ENCODE measurements at regions not wholly inside any gene's neighbourhood (a gene's known extent, or its start where the extent isn't known, plus 50 kb on each side); places are given as distances from the start of the nearest gene placed in this dataset.

DNA sequence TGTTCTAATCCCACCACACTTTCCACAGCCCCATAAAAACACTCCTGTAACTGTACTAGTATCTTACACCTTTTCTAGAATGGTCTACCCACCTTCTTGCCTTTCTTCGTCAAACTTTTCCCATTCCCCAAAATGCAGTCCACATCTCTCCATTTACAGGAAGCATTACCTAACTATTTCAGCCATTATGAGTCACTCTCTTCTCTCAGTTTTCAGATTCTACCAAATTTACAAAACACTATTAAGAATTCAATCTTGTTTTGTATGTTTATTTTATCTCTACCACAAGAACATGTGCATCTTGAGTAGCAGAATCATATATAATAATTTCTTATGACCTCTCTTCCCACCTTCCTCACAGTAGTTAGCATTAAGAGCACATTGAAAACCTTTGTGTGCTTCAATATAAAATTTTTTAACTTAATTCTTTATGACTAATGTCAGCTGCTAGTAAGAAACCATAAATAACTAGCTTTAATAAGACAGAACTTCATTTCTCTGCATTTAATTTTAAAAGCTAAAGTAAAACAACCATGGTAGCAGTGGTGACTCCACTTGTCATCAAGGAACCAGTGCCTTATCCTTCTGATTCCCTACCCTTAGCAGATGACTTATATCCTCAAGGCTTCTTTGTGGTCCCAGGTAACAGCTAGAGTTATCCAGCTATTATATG lies 56.6 kb upstream of the MAP2 start:
- Histone ChIP-seq H3K9ac (ENCODE audit: low read length) (no peak overlapping the region), H3K4me3 (ENCODE audit: low read length) (no peak overlapping the region), H2AFZ (ENCODE audit: low read depth, low read length) (no peak overlapping the region), H4K20me1 (ENCODE audit: insufficient read depth) (no peaks in the 10 kb centered on the region), H3K27ac (ENCODE audit: low read length) (no peak overlapping the region), H3K9me2 (ENCODE audit: insufficient read depth, low read length) (no peaks in the 10 kb centered on the region), H3K36me3 (ENCODE audit: insufficient read depth, low read length) (no peaks in the 10 kb centered on the region), H3K4me2 (ENCODE audit: low read length) (no peak overlapping the region), H3K9me3 (ENCODE audit: low read length) (no peaks in the 10 kb centered on the region), H3K79me2 (replicated peaks; ENCODE audit: insufficient read depth, low read length) (no peaks in the 10 kb centered on the region), H3K27me3 (ENCODE audit: insufficient read depth, low read depth, low read length) (no peaks in the 10 kb centered on the region), H3F3A (ENCODE audit: insufficient read depth, low read length, poor library complexity, severe bottlenecking) (no peaks in the 10 kb centered on the region)
- TF ChIP-seq POLR2AphosphoS5 (IDR thresholded peaks at IDR 0.05) (no peak), TAF1 (IDR thresholded peaks at IDR 0.05; ENCODE audit: low read depth) (no peak), SMC3 (conservative IDR thresholded peaks at IDR 0.05; ENCODE audit: poor library complexity) (no peak)
- TF ChIP-seq, protein P1, sequence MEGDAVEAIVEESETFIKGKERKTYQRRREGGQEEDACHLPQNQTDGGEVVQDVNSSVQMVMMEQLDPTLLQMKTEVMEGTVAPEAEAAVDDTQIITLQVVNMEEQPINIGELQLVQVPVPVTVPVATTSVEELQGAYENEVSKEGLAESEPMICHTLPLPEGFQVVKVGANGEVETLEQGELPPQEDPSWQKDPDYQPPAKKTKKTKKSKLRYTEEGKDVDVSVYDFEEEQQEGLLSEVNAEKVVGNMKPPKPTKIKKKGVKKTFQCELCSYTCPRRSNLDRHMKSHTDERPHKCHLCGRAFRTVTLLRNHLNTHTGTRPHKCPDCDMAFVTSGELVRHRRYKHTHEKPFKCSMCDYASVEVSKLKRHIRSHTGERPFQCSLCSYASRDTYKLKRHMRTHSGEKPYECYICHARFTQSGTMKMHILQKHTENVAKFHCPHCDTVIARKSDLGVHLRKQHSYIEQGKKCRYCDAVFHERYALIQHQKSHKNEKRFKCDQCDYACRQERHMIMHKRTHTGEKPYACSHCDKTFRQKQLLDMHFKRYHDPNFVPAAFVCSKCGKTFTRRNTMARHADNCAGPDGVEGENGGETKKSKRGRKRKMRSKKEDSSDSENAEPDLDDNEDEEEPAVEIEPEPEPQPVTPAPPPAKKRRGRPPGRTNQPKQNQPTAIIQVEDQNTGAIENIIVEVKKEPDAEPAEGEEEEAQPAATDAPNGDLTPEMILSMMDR (IDR thresholded peaks at IDR 0.05; ENCODE audit: poor library complexity, severe bottlenecking), result no peak

DNA sequence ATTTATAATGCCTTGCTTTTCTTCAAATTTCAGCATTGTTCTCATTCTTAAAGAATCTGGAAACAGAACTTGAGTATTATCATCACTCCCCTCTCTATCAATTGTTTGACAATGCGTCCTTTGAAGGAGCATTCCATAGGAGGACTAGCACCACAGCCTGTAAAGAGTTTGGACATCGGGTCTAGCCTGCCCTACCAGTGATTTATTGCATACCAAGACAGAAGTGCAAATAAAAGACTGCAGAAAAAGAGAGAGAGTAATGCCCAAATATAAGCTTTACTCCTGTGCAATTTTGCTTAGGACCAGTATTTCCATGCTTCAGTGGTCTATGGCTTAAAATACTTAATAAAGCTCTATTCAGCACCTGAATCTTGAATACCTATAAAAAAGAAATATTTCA lies 55.4 kb upstream of the MAP2 start:
- Histone ChIP-seq H3K9me3 (ENCODE audit: low read length) (no peaks in the 10 kb centered on the region), H3K79me2 (replicated peaks; ENCODE audit: insufficient read depth, low read length) (no peaks in the 10 kb centered on the region), H4K20me1 (ENCODE audit: insufficient read depth) (no peaks in the 10 kb centered on the region), H3K9me2 (ENCODE audit: insufficient read depth, low read length) (no peaks in the 10 kb centered on the region), H2AFZ (ENCODE audit: low read depth, low read length) (no peak overlapping the region), H3K36me3 (ENCODE audit: insufficient read depth, low read length) (no peaks in the 10 kb centered on the region), H3F3A (ENCODE audit: insufficient read depth, low read length, poor library complexity, severe bottlenecking) (no peaks in the 10 kb centered on the region), H3K27me3 (ENCODE audit: insufficient read depth, low read depth, low read length) (no peaks in the 10 kb centered on the region), H3K4me3 (ENCODE audit: low read length) (no peak overlapping the region), H3K9ac (ENCODE audit: low read length) (no peak overlapping the region), H3K27ac (ENCODE audit: low read length) (no peak overlapping the region), H3K4me2 (ENCODE audit: low read length) (no peak overlapping the region)
- TF ChIP-seq MXI1 (conservative IDR thresholded peaks at IDR 0.05; ENCODE audit: poor library complexity, severe bottlenecking), result no peak
- TF ChIP-seq TAF1 (IDR thresholded peaks at IDR 0.05; ENCODE audit: low read depth), result no peak
- no peak for TF ChIP-seq EZH2 (IDR thresholded peaks at IDR 0.05; ENCODE audit: borderline replicate concordance, insufficient read depth, low read length, poor library complexity, severe bottlenecking)
- TF ChIP-seq, protein P2, sequence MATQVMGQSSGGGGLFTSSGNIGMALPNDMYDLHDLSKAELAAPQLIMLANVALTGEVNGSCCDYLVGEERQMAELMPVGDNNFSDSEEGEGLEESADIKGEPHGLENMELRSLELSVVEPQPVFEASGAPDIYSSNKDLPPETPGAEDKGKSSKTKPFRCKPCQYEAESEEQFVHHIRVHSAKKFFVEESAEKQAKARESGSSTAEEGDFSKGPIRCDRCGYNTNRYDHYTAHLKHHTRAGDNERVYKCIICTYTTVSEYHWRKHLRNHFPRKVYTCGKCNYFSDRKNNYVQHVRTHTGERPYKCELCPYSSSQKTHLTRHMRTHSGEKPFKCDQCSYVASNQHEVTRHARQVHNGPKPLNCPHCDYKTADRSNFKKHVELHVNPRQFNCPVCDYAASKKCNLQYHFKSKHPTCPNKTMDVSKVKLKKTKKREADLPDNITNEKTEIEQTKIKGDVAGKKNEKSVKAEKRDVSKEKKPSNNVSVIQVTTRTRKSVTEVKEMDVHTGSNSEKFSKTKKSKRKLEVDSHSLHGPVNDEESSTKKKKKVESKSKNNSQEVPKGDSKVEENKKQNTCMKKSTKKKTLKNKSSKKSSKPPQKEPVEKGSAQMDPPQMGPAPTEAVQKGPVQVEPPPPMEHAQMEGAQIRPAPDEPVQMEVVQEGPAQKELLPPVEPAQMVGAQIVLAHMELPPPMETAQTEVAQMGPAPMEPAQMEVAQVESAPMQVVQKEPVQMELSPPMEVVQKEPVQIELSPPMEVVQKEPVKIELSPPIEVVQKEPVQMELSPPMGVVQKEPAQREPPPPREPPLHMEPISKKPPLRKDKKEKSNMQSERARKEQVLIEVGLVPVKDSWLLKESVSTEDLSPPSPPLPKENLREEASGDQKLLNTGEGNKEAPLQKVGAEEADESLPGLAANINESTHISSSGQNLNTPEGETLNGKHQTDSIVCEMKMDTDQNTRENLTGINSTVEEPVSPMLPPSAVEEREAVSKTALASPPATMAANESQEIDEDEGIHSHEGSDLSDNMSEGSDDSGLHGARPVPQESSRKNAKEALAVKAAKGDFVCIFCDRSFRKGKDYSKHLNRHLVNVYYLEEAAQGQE (IDR thresholded peaks at IDR 0.05; ENCODE audit: borderline replicate concordance), result no peak
- TF ChIP-seq POLR2AphosphoS5 (IDR thresholded peaks at IDR 0.05), result no peak
- TF ChIP-seq SMC3 (conservative IDR thresholded peaks at IDR 0.05; ENCODE audit: poor library complexity), result no peak
- TF ChIP-seq, protein P1 (IDR thresholded peaks at IDR 0.05; ENCODE audit: poor library complexity, severe bottlenecking), result no peak
- no peak for TF ChIP-seq EP300 (conservative IDR thresholded peaks at IDR 0.05; ENCODE audit: poor library complexity, severe bottlenecking)
- no peak for TF ChIP-seq RAD21 (conservative IDR thresholded peaks at IDR 0.05)
